ENCODE measurements at regions not wholly inside any gene's neighbourhood (a gene's known extent, or its start where the extent isn't known, plus 50 kb on each side); places are given as distances from the start of the nearest gene placed in this dataset.

- H3K4me3 ChIP-seq (replicated peaks; ENCODE audit: low read depth, low read length): no peak overlapping the region
- no peak for DNase-seq (ENCODE audit: low read depth)
- TF ChIP-seq CTCF (IDR thresholded peaks at IDR 0.05; ENCODE audit: low read length, missing control alignments): no peak
Measured at GRCh38 chr9:3018071-3018470, 174.2 kb upstream of the PUM3 start.

- TF ChIP-seq CTCF (IDR thresholded peaks at IDR 0.05; ENCODE audit: low read length, missing control alignments): no peak
Measured at GRCh38 chr9:3014178-3014577, 170.3 kb upstream of the PUM3 start.

GRCh38 chr9:3012842-3013241 is 168.9 kb upstream of the PUM3 start:
- TF ChIP-seq CTCF (IDR thresholded peaks at IDR 0.05; ENCODE audit: low read length, missing control alignments): no peak
- no peak overlapping the region for H3K4me3 ChIP-seq (replicated peaks; ENCODE audit: low read depth, low read length)
- DNase-seq (ENCODE audit: low read depth): no peak

More at GRCh38 chr9:3014178-3014577, 170.3 kb upstream of the PUM3 start:
- no peak overlapping the region for H3K4me3 ChIP-seq (replicated peaks; ENCODE audit: low read depth, low read length)
- no peak for DNase-seq (ENCODE audit: low read depth)

GRCh38 chr9:3012245-3012644 is 168.3 kb upstream of the PUM3 start:
- no peak for DNase-seq (ENCODE audit: low read depth)
- H3K4me3 ChIP-seq (replicated peaks; ENCODE audit: low read depth, low read length): no peak overlapping the region
- TF ChIP-seq CTCF (IDR thresholded peaks at IDR 0.05; ENCODE audit: low read length, missing control alignments): no peak

- H3K4me3 ChIP-seq (replicated peaks; ENCODE audit: low read depth, low read length): no peak overlapping the region
- DNase-seq (ENCODE audit: low read depth): no peak
Measured at GRCh38 chr9:3008091-3008490, 164.2 kb upstream of the PUM3 start.

GRCh38 chr9:3007326-3007725 is 163.4 kb upstream of the PUM3 start:
- TF ChIP-seq CTCF (IDR thresholded peaks at IDR 0.05; ENCODE audit: low read length, missing control alignments): no peak
- no peak for DNase-seq (ENCODE audit: low read depth)
- H3K4me3 ChIP-seq (replicated peaks; ENCODE audit: low read depth, low read length): no peak overlapping the region

More at GRCh38 chr9:3008091-3008490, 164.2 kb upstream of the PUM3 start:
- no peak for TF ChIP-seq CTCF (IDR thresholded peaks at IDR 0.05; ENCODE audit: low read length, missing control alignments)

GRCh38 chr9:3006851-3007250 is 163.0 kb upstream of the PUM3 start:
- no peak for DNase-seq (ENCODE audit: low read depth)
- no peak overlapping the region for H3K4me3 ChIP-seq (replicated peaks; ENCODE audit: low read depth, low read length)
- TF ChIP-seq CTCF (IDR thresholded peaks at IDR 0.05; ENCODE audit: low read length, missing control alignments): no peak

Data from fibroblast of pulmonary artery (primary cell).